Fibroblast of lung (primary cell): ENCODE measurements at regions not wholly inside any gene's neighbourhood (a gene's known extent, or its start where the extent isn't known, plus 50 kb on each side); places are given as distances from the start of the nearest gene placed in this dataset.

ENCODE experiments used
- DNase-seq, 2 donors: peaks; one replicate each; pipeline versions ENCODE4 v3.0.0 to v3.0.0-alpha.2; 2010; ENCODE audit warnings: low read depth in 2 of 2
- H2AFZ ChIP-seq: 2 replicates; pipeline ENCODE4 v1.5.1; 2012; ENCODE audit warnings: low read length, control low read depth, inconsistent platforms
- H3K27ac ChIP-seq: 2 replicates; pipeline ENCODE4 v1.5.1; 2011; ENCODE audit warnings: low read length, control low read depth; ENCODE audit not compliant: insufficient read depth
- H3K27me3 ChIP-seq: 2 replicates; pipeline ENCODE4 v1.5.1; 2011; ENCODE audit warnings: mild to moderate bottlenecking, low read length; ENCODE audit not compliant: control insufficient read depth, insufficient read depth
- H3K36me3 ChIP-seq: 2 replicates; pipeline ENCODE4 v1.5.1; 2011; ENCODE audit warnings: low read length; ENCODE audit not compliant: control insufficient read depth, insufficient read depth
- H3K4me1 ChIP-seq: 2 replicates; pipeline ENCODE4 v1.5.1; 2011; ENCODE audit warnings: low read length; ENCODE audit not compliant: control insufficient read depth, insufficient read depth; ENCODE audit errors: extremely low read depth
- H3K4me2 ChIP-seq: 2 replicates; pipeline ENCODE4 v1.5.1; 2011; ENCODE audit warnings: low read length, control low read depth; ENCODE audit not compliant: insufficient read depth; ENCODE audit errors: extremely low read depth
- H3K4me3 ChIP-seq, 4 experiments: fragments of 200-600 bp in 1 of 4; sonication (generic) in 1 of 4; replicated peaks in 1 of 4; 2 replicates each; pipeline ENCODE4 v1.5.1; 2011 to 2016; ENCODE audit warnings: low read length in 4 of 4, low read depth in 3 of 4, mild to moderate bottlenecking in 3 of 4, control low read depth in 2 of 4, inconsistent platforms in 1 of 4, mixed read lengths in 1 of 4; ENCODE audit not compliant: insufficient read depth in 1 of 4; ENCODE audit errors: control extremely low read depth in 1 of 4
- H3K79me2 ChIP-seq: 2 replicates; pipeline ENCODE4 v1.5.1; 2012; ENCODE audit warnings: mild to moderate bottlenecking, low read length, inconsistent platforms; ENCODE audit not compliant: control insufficient read depth, insufficient read depth
- H3K9ac ChIP-seq: 2 replicates; pipeline ENCODE4 v1.5.1; 2011; ENCODE audit warnings: mild to moderate bottlenecking, low read length, control low read depth; ENCODE audit not compliant: insufficient read depth
- H3K9me3 ChIP-seq: 2 replicates; pipeline ENCODE4 v1.5.1; 2012; ENCODE audit warnings: low read depth, low read length; ENCODE audit not compliant: control insufficient read depth, insufficient read depth
- H4K20me1 ChIP-seq: 2 replicates; pipeline ENCODE4 v1.5.1; 2011; ENCODE audit warnings: low read length; ENCODE audit not compliant: control insufficient read depth, insufficient read depth; ENCODE audit errors: extremely low read depth
- CTCF ChIP-seq, 2 donors: IDR thresholded peaks in 1 of 2; conservative IDR thresholded peaks in 1 of 2; 1 replicate in 1 of 2; 2 replicates in 1 of 2; pipeline ENCODE4 v1.5.1; 2011 to 2012; ENCODE audit warnings: low read length in 2 of 2, control low read depth in 1 of 2, inconsistent platforms in 1 of 2, low read depth in 1 of 2, mild to moderate bottlenecking in 1 of 2
- EZH2 ChIP-seq: IDR thresholded peaks from 2 replicates; pipeline ENCODE4 v1.5.1; 2012; ENCODE audit warnings: low read length, control low read depth, mild to moderate bottlenecking; ENCODE audit errors: missing control alignments

- no peak overlapping the region for H2AFZ ChIP-seq
- H3K9ac ChIP-seq: no peak overlapping the region
- no peak overlapping the region for H3K27ac ChIP-seq
- TF ChIP-seq CTCF (conservative IDR thresholded peaks at IDR 0.05 in 1 of 2, IDR thresholded peaks at IDR 0.05 in 1 of 2; ENCODE audit: low read depth in 1 of 2, low read length in 2 of 2) (no peak), EZH2 (no peak)
- H3K4me3 ChIP-seq: no peak overlapping the region
- no peak overlapping the region for H3K4me2 ChIP-seq
- H3K4me1 ChIP-seq: no peaks in the 10 kb centered on the region
- H3K27me3 ChIP-seq: no peaks in the 10 kb centered on the region
- no peak for DNase-seq
- H3K36me3 ChIP-seq: no peaks in the 10 kb centered on the region
- no peaks in the 10 kb centered on the region for H3K9me3 ChIP-seq
- H4K20me1 ChIP-seq: no peaks in the 10 kb centered on the region
- H3K79me2 ChIP-seq: no peaks in the 10 kb centered on the region
Observed at GRCh38 chr16:35557731-35558130, 2098.3 kb downstream of the TP53TG3F start.

GRCh38 chr16:35559911-35560636 lies 2100.7 kb downstream of the TP53TG3F start:
- no peak overlapping the region for H2AFZ ChIP-seq
- TF ChIP-seq CTCF (conservative IDR thresholded peaks at IDR 0.05 in 1 of 2, IDR thresholded peaks at IDR 0.05 in 1 of 2; ENCODE audit: low read depth in 1 of 2, low read length in 2 of 2) (no peak), EZH2 (no peak)

GRCh38 chr16:35560637-35560984 lies 2101.2 kb downstream of the TP53TG3F start:
- Histone ChIP-seq H2AFZ (no peak overlapping the region), H3K36me3 (no peaks in the 10 kb centered on the region), H3K4me1 (no peaks in the 10 kb centered on the region), H3K27me3 (no peaks in the 10 kb centered on the region), H3K4me2 (no peak overlapping the region), H3K4me3 (no peak overlapping the region), H3K27ac (no peak overlapping the region), H3K9me3 (no peaks in the 10 kb centered on the region), H3K79me2 (no peaks in the 10 kb centered on the region), H4K20me1 (no peaks in the 10 kb centered on the region), H3K9ac (no peak overlapping the region)
- DNase-seq: no peak
- TF ChIP-seq EZH2: no peak
- TF ChIP-seq CTCF (conservative IDR thresholded peaks at IDR 0.05 in 1 of 2, IDR thresholded peaks at IDR 0.05 in 1 of 2; ENCODE audit: low read depth in 1 of 2, low read length in 2 of 2): no peak

More at GRCh38 chr16:35559911-35560636, 2100.7 kb downstream of the TP53TG3F start:
- Histone ChIP-seq H3K9me3 (no peaks in the 10 kb centered on the region), H3K36me3 (no peaks in the 10 kb centered on the region), H3K4me1 (no peaks in the 10 kb centered on the region), H3K4me3 (no peak overlapping the region), H4K20me1 (no peaks in the 10 kb centered on the region), H3K79me2 (no peaks in the 10 kb centered on the region), H3K27ac (no peak overlapping the region), H3K9ac (no peak overlapping the region), H3K27me3 (no peaks in the 10 kb centered on the region), H3K4me2 (no peak overlapping the region)
- no peak for DNase-seq
